ENCODE measurements at regions not wholly inside any gene's neighbourhood (a gene's known extent, or its start where the extent isn't known, plus 50 kb on each side); places are given as distances from the start of the nearest gene placed in this dataset.

- TF ChIP-seq CTCF (conservative IDR thresholded peaks at IDR 0.05 in 1 of 2, IDR thresholded peaks at IDR 0.05 in 1 of 2; ENCODE audit: extremely low read depth in 1 of 2, insufficient read depth in 1 of 2, low read depth in 1 of 2, low read length in 2 of 2): no peak
- TF ChIP-seq EZH2 (IDR thresholded peaks at IDR 0.05; ENCODE audit: borderline replicate concordance, low read length): no peak
These were observed 103.8 kb downstream of the HAPSTR1 start for GRCh38 chr16:9195287-9195686.
